Endothelial cell of umbilical vein (primary cell): ENCODE measurements at regions not wholly inside any gene's neighbourhood (a gene's known extent, or its start where the extent isn't known, plus 50 kb on each side); places are given as distances from the start of the nearest gene placed in this dataset.

ENCODE experiments used
- FOS ChIP-seq: IDR thresholded peaks from 2 replicates; pipeline ENCODE4 v1.6.1; 2011; ENCODE audit warnings: mild to moderate bottlenecking, low read length, moderate library complexity, borderline replicate concordance; ENCODE audit not compliant: insufficient read depth
- MYC ChIP-seq: IDR thresholded peaks from one replicate; pipeline ENCODE4 v1.6.1; 2011; ENCODE audit warnings: mild to moderate bottlenecking, low read depth, low read length
- TF ChIP-seq, protein P1 (sequence below), 2 donors: IDR thresholded peaks; 1 replicate in 1 of 2; 2 replicates in 1 of 2; pipeline ENCODE4 v1.5.1; 2011; ENCODE audit warnings: low read length in 2 of 2, mild to moderate bottlenecking in 2 of 2, moderate library complexity in 2 of 2, control low read depth in 1 of 2, inconsistent platforms in 1 of 2, low read depth in 1 of 2; ENCODE audit not compliant: insufficient read depth in 1 of 2; ENCODE audit errors: extremely low read depth in 1 of 2

DNA sequence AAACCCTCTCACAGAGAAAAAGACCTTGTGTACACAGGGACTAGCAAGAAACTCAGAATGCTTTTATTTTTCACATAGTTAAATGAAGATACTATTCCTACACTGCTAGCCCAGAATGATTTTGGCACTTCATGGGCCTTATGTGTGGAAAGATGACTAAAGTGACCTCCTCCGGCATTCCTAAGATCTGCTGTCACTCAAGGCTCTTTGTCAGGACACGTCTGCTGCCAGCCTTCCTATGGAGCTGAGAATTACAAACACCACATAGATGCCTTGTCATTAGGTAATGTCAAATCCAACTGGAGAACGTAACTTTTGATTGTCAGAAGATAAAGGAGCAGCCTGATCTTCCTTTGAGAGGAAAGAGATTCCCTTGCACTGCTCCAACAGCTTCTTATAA lies 249.1 kb downstream of the FAT3 start:
- TF ChIP-seq MYC, result no peak
- TF ChIP-seq FOS, result no peak
- TF ChIP-seq, protein P1, sequence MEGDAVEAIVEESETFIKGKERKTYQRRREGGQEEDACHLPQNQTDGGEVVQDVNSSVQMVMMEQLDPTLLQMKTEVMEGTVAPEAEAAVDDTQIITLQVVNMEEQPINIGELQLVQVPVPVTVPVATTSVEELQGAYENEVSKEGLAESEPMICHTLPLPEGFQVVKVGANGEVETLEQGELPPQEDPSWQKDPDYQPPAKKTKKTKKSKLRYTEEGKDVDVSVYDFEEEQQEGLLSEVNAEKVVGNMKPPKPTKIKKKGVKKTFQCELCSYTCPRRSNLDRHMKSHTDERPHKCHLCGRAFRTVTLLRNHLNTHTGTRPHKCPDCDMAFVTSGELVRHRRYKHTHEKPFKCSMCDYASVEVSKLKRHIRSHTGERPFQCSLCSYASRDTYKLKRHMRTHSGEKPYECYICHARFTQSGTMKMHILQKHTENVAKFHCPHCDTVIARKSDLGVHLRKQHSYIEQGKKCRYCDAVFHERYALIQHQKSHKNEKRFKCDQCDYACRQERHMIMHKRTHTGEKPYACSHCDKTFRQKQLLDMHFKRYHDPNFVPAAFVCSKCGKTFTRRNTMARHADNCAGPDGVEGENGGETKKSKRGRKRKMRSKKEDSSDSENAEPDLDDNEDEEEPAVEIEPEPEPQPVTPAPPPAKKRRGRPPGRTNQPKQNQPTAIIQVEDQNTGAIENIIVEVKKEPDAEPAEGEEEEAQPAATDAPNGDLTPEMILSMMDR (IDR thresholded peaks at IDR 0.05; ENCODE audit: extremely low read depth in 1 of 2, insufficient read depth in 1 of 2, low read depth in 1 of 2, low read length in 2 of 2), result no peak
